HepG2 (cell line): ENCODE measurements at regions not wholly inside any gene's neighbourhood (a gene's known extent, or its start where the extent isn't known, plus 50 kb on each side); places are given as distances from the start of the nearest gene placed in this dataset.

Source experiments
- ATAC-seq: fragments of 200-7000 bp; cut with Tn5 transposase; 3 replicates; pipeline ENCODE4 v1.9.1; 2020; ENCODE audit warnings: mild to moderate bottlenecking, moderate library complexity
- BruUV-seq: library from RNA; stranded (reverse); fragments of 400-500 nt; replicated peaks from 2 replicates; lab custom pipeline; 2021; lab: Mats Ljungman, UMichigan
- CTCF ChIA-PET: fragments of 300-600 bp; formaldehyde crosslinking; extraction: SDS; loops from one replicate; lab custom pipeline; 2021; ENCODE audit warnings: low total read pairs, inconsistent platforms, low intra/inter-chr PET ratio; lab: Yijun Ruan, JAX
- POLR2A ChIA-PET: fragments of 350-600 bp; sonication (Branson Sonifier 250); formaldehyde crosslinking; loops from one replicate; lab custom pipeline; 2020; ENCODE audit warnings: antibody characterized with exemption, inconsistent platforms; lab: Yijun Ruan, JAX
- DNase-seq: peaks from one replicate; pipeline ENCODE4 v3.0.0-alpha.2; 2015; ENCODE audit warnings: low spot score
- FAIRE-seq: peaks from 3 replicates; lab custom pipeline; 2011; peaks lifted over from hg19 to GRCh38; lab: Jason Lieb, UNC
- H2AFZ ChIP-seq: one replicate; pipeline ENCODE4 v1.6.1; 2011; ENCODE audit warnings: low read length, inconsistent platforms
- H3K27ac ChIP-seq: fragments of 300-600 bp; 3 replicates; pipeline ENCODE4 v1.8.0; 2011; ENCODE audit warnings: mixed run types, mild to moderate bottlenecking, mixed read lengths, low read length, inconsistent platforms; ENCODE audit not compliant: insufficient read depth; ENCODE audit errors: extremely low read length
- H3K27me3 ChIP-seq, 2 experiments: fragments of 200-600 bp in 1 of 2; 2 replicates in 1 of 2; 3 replicates in 1 of 2; pipeline versions ENCODE4 v1.6.0 to v1.8.0; 2011; ENCODE audit warnings: low read length in 2 of 2, mild to moderate bottlenecking in 2 of 2, moderate library complexity in 2 of 2, inconsistent platforms in 1 of 2; ENCODE audit not compliant: insufficient read depth in 2 of 2, control insufficient read depth in 1 of 2
- H3K36me3 ChIP-seq, 2 experiments: fragments of 200-600 bp in 1 of 2; replicated peaks in 1 of 2; 2 replicates in 1 of 2; 3 replicates in 1 of 2; pipeline versions ENCODE4 v1.5.1 to v1.8.0; 2011; ENCODE audit warnings: low read length in 2 of 2, inconsistent platforms in 1 of 2; ENCODE audit not compliant: insufficient read depth in 2 of 2, control insufficient read depth in 1 of 2
- H3K4me1 ChIP-seq: 2 replicates; pipeline ENCODE4 v1.5.1; 2012; ENCODE audit warnings: low read length, inconsistent platforms; ENCODE audit not compliant: insufficient read depth
- H3K4me2 ChIP-seq: 2 replicates; pipeline ENCODE4 v1.6.0; 2011; ENCODE audit warnings: low read depth, low read length, inconsistent platforms
- H3K4me3 ChIP-seq, 3 experiments: fragments of 200-600 bp in 1 of 3; sonication (generic), shearing (Covaris generic) in 1 of 3; replicated peaks in 1 of 3; 2 replicates each; pipeline ENCODE4 v1.5.1; 2011 to 2016; ENCODE audit warnings: low read length in 3 of 3, inconsistent platforms in 2 of 3, low read depth in 2 of 3, mild to moderate bottlenecking in 2 of 3, control low read depth in 1 of 3, mixed read lengths in 1 of 3; ENCODE audit not compliant: insufficient read depth in 1 of 3
- H3K79me2 ChIP-seq: one replicate; pipeline ENCODE4 v1.6.1; 2011; ENCODE audit warnings: low read length, inconsistent platforms; ENCODE audit not compliant: insufficient read depth
- H3K9ac ChIP-seq: 2 replicates; pipeline ENCODE4 v1.6.0; 2011; ENCODE audit warnings: mild to moderate bottlenecking, low read depth, low read length, inconsistent platforms; ENCODE audit not compliant: insufficient read depth
- H3K9me3 ChIP-seq: 2 replicates; pipeline ENCODE4 v1.5.1; 2012; ENCODE audit warnings: mild to moderate bottlenecking, low read length
- H4K20me1 ChIP-seq: 2 replicates; pipeline ENCODE4 v1.6.0; 2011; ENCODE audit warnings: inconsistent platforms, mild to moderate bottlenecking, low read length, moderate library complexity; ENCODE audit not compliant: insufficient read depth
- E2F5 ChIP-seq: sonication (generic); formaldehyde crosslinking; conservative IDR thresholded peaks from 2 replicates; pipeline ENCODE4 v1.4.0; 2020; ENCODE audit warnings: missing genetic modification reagents
- KLF6 ChIP-seq: IDR thresholded peaks from 2 replicates; pipeline ENCODE4 v1.8.0; 2016; ENCODE audit warnings: missing biosample characterization, missing genetic modification reagents
- MIXL1 ChIP-seq: IDR thresholded peaks from 2 replicates; pipeline ENCODE4 v1.6.1; 2016
- NR0B2 ChIP-seq: sonication (generic); formaldehyde crosslinking; IDR thresholded peaks from 2 replicates; pipeline ENCODE4 v1.4.0; 2020; ENCODE audit warnings: mild to moderate bottlenecking, missing genetic modification reagents
- NR2F1 ChIP-seq, 2 experiments: fragments of 450-650 bp in 1 of 2; formaldehyde crosslinking in 1 of 2; IDR thresholded peaks; 2 replicates each; pipeline versions ENCODE4 v1.5.0 to v1.6.1; 2016 to 2020; ENCODE audit warnings: mild to moderate bottlenecking in 1 of 2, missing compliant biosample characterization in 1 of 2, missing genetic modification reagents in 1 of 2, moderate library complexity in 1 of 2
- NR2F6 ChIP-seq, 2 experiments: IDR thresholded peaks; 2 replicates each; pipeline ENCODE4 v1.6.1; 2016; ENCODE audit warnings: antibody characterized with exemption in 1 of 2, mild to moderate bottlenecking in 1 of 2
- SP5 ChIP-seq: IDR thresholded peaks from 2 replicates; pipeline ENCODE4 v1.6.1; 2016; ENCODE audit warnings: low read depth, borderline replicate concordance
- ZC3H13 ChIP-seq: sonication (generic); formaldehyde crosslinking; IDR thresholded peaks from 2 replicates; pipeline ENCODE4 v1.8.1; 2023; ENCODE audit warnings: mild to moderate bottlenecking, missing genetic modification reagents, moderate library complexity
- ZMYM4 ChIP-seq: sonication (generic); formaldehyde crosslinking; IDR thresholded peaks from 2 replicates; pipeline ENCODE4 v1.8.1; 2023; ENCODE audit warnings: mild to moderate bottlenecking, missing genetic modification reagents
- ZNF317 ChIP-seq: sonication (generic); formaldehyde crosslinking; IDR thresholded peaks from 2 replicates; pipeline ENCODE4 v1.5.0; 2020; ENCODE audit warnings: mild to moderate bottlenecking, missing genetic modification reagents
- ZNF354B ChIP-seq: sonication (generic); formaldehyde crosslinking; IDR thresholded peaks from 2 replicates; pipeline ENCODE4 v1.8.0; 2022; ENCODE audit warnings: mild to moderate bottlenecking, missing genetic modification reagents
- ZNF530 ChIP-seq: sonication (generic); formaldehyde crosslinking; IDR thresholded peaks from 2 replicates; pipeline ENCODE4 v1.5.0; 2020; ENCODE audit warnings: low read depth, mild to moderate bottlenecking, missing genetic modification reagents
- ZNF609 ChIP-seq: sonication (generic); formaldehyde crosslinking; IDR thresholded peaks from 2 replicates; pipeline ENCODE4 v1.4.0; 2020; ENCODE audit warnings: mild to moderate bottlenecking, missing genetic modification reagents, borderline replicate concordance
- WGBS: methylation state at CpG from one replicate; pipeline ENCODE4 v1.1.6; 2017; ENCODE audit warnings: low lambda C conversion rate; 5-methylcytosine and 5-hydroxymethylcytosine counted together
- in situ Hi-C: cut with HindIII; loops from 2 replicates; pipeline ENCODE4 v1.10.0; 2017; ENCODE audit warnings: low pct_unique_long_range_greater_than_20kb; ENCODE audit not compliant: extremely low pct_ligation_motif_present
- intact Hi-C: fragments of 100-400 bp; cut with micrococcal nuclease; formaldehyde crosslinking; loops from one replicate; pipeline ENCODE4 v1.10.0; 2022; ENCODE audit not compliant: unreplicated experiment

- DNase-seq (no peak), FAIRE-seq (no peak), ATAC-seq (no peak)
- in situ Hi-C loops, result no loop called here
- Histone ChIP-seq H3K4me1 (no peaks in the 10 kb centered on the region), H3K9me3 (no peaks in the 10 kb centered on the region), H3K27ac (no peak overlapping the region), H3K36me3 (no peaks in the 10 kb centered on the region), H2AFZ (no peak overlapping the region), H3K27me3 (no peaks in the 10 kb centered on the region; a peak in 1 of 5 replicates), H4K20me1 (no peaks in the 10 kb centered on the region), H3K9ac (no peak overlapping the region), H3K4me3 (no peak overlapping the region), H3K4me2 (no peak overlapping the region), H3K79me2 (no peaks in the 10 kb centered on the region)
- 0% methylated on average over 2 of the region's 2 CpGs for WGBS
- ChIA-PET CTCF (no interaction called here), POLR2A (no interaction called here)
- no TSS peak for BruUV-seq
- intact Hi-C loops, result loop anchor here (1.0 kb wide), 1 partner anchor 21 kb away; no protein-coding TSS in a partner anchor
- TF ChIP-seq ZMYM4 (CRISPR knock-in tag) (no peak), MIXL1 (CRISPR knock-in tag) (no peak), SP5 (CRISPR knock-in tag) (no peak), ZNF354B (CRISPR knock-in tag) (no peak), NR2F1 (CRISPR knock-in tag; IDR thresholded peaks at IDR 0.05) (no peak), NR2F6 (IDR thresholded peaks at IDR 0.05) (no peak), NR2F6 (CRISPR knock-in tag; IDR thresholded peaks at IDR 0.05) (no peak), ZNF317 (CRISPR knock-in tag) (no peak), ZNF530 (CRISPR knock-in tag) (no peak)
Measured at GRCh38 chr11:130593064-130593463, 144.6 kb downstream of the ADAMTS15 start.

- POLR2A ChIA-PET, result no interaction called here
- no peaks in the 10 kb centered on the region for H3K4me1 ChIP-seq
- no peaks in the 10 kb centered on the region for H3K9me3 ChIP-seq
- H3K4me2 ChIP-seq, result no peak overlapping the region
- FAIRE-seq (no peak), DNase-seq (no peak), ATAC-seq (no peak)
- 85% methylated on average over 8 of the region's 25 CpGs for WGBS
- no peaks in the 10 kb centered on the region for H3K36me3 ChIP-seq
- BruUV-seq, result no TSS peak
- no peaks in the 10 kb centered on the region for H3K79me2 ChIP-seq
- intact Hi-C loops (no loop called here), in situ Hi-C loops (no loop called here)
- H3K27me3 ChIP-seq, result peaks cover 0 to 11% of the 10 kb centered on the region in 2 experiments; a peak in 1 of 5 replicates
- no peak overlapping the region for H2AFZ ChIP-seq
- H3K27ac ChIP-seq, result no peak overlapping the region
- no peak overlapping the region for H3K4me3 ChIP-seq
- no peak overlapping the region for H3K9ac ChIP-seq
- H4K20me1 ChIP-seq, result no peaks in the 10 kb centered on the region
- CTCF ChIA-PET, result no interaction called here
- TF ChIP-seq ZC3H13 (CRISPR knock-in tag) (no peak), E2F5 (no peak), NR0B2 (CRISPR knock-in tag) (no peak), ZNF609 (CRISPR knock-in tag) (no peak), KLF6 (CRISPR knock-in tag) (no peak)
Measured at GRCh38 chr11:130598433-130598832, 150.0 kb downstream of the ADAMTS15 start.
